ENCODE measurements at regions not wholly inside any gene's neighbourhood (a gene's known extent, or its start where the extent isn't known, plus 50 kb on each side); places are given as distances from the start of the nearest gene placed in this dataset.

- TF ChIP-seq CTCF (IDR thresholded peaks at IDR 0.05; ENCODE audit: poor library complexity, severe bottlenecking) (no peak), EP300 (conservative IDR thresholded peaks at IDR 0.05; ENCODE audit: poor library complexity, severe bottlenecking) (no peak)
These were observed 243.5 kb downstream of the ENC1 start for GRCh38 chr5:74396913-74397622.
